SKM-1 treated with dmso at 0.1 percent for 144 hours (cell line): ENCODE measurements at regions not wholly inside any gene's neighbourhood (a gene's known extent, or its start where the extent isn't known, plus 50 kb on each side); places are given as distances from the start of the nearest gene placed in this dataset.

Experiments
- DNase-seq: peaks from one replicate; lab custom pipeline; 2025; ENCODE audit not compliant: unreplicated experiment; lab: John Stamatoyannopoulos, UW

DNA sequence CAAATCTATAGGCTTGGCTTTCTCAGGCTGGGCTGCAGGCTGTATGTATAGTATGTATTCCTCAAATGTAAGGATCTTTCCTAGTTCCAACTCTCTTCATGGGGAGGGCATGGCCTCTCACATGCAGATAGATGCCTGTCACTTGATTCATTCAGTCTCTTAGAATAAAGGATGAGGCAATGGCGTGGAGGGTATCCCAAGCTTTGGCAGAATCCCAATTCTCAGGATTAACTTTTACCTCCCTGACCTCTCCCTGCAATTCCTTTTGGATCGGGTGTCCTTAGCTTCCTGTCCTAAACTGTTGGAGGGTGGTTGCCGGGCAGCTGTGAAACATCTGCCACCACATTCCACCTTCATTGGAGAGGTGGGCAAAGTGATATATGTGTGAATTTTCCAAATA lies 80.3 kb downstream of the INSIG2 start:
- no peak for DNase-seq

DNA sequence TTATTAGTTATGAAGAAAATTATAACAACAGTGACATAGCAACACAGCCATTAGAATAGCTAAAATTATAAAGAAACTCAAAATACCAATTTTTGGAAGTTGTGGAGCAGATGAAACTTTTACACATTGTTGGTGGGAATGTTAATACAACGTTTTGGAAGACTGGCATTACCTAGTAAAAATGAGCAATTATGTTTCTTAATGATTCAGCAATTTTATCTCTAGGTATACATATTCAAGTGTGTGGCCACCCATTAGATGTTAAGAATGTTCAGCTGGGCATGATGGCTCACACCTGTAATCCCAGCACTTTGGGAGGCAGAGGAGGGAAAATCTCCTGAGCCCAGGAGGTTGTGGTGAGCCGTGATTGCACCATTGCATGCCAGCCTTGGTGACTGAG lies 78.8 kb downstream of the INSIG2 start:
- DNase-seq, result no peak

DNA sequence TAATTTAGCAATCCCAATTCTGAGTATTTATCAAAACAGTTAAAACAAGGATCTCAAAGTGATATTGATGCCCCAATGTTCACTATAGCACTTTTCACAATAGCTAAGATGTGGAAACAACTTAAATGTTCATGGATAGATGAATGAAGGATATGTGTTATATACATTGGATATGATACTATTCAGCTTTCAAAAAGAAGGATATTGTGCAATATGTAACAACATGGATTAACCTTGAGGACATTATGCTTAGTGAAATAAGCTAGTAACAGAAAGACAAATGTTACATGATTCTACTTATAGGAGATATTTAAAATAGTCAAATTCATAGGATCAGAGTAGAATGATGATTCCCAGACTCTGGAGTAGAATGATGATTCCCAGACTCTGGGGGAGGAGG lies 78.0 kb downstream of the INSIG2 start:
- DNase-seq, result no peak

DNA sequence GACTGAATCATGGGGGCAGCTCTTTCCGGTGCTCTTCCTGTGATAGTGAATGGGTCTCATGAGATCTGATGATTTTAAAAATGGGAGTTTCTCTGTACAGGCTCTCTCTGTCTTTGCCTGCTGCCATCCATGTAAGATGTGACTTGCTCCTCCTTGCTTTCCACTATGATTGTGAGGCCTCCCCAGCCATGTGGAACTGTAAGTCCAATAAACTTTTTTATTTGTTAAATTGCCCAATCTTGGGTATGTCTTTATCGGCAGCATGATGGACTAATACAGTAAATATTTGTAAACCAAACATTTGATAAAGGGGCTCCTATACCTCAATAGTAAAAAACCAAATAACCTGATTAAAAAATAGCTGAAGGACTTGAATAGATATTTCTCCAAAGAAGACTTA lies 77.3 kb downstream of the INSIG2 start:
- DNase-seq, result no peak
